Sigmoid colon (tissue), 4 donors: ENCODE measurements at regions not wholly inside any gene's neighbourhood (a gene's known extent, or its start where the extent isn't known, plus 50 kb on each side); places are given as distances from the start of the nearest gene placed in this dataset.

ENCODE experiments used
- EP300 ChIP-seq, 4 donors: sonication (generic); formaldehyde crosslinking; IDR thresholded peaks; one replicate each; pipeline ENCODE4 v1.6.1; 2017; ENCODE audit warnings: antibody characterized with exemption in 4 of 4
- POLR2A ChIP-seq, 2 donors: fragments of 450-650 bp; IDR thresholded peaks; one replicate each; pipeline ENCODE4 v1.6.1; 2016; ENCODE audit warnings: antibody characterized with exemption in 2 of 2, mild to moderate bottlenecking in 2 of 2, moderate library complexity in 2 of 2
- POLR2AphosphoS5 ChIP-seq, 4 donors: sonication (generic); formaldehyde crosslinking; IDR thresholded peaks; one replicate each; pipeline ENCODE4 v1.6.1; 2017; ENCODE audit warnings: antibody characterized with exemption in 4 of 4
- TF ChIP-seq, protein P1 (sequence below), 4 experiments: fragments of 450-650 bp in 3 of 4; fragments of 200-600 bp in 1 of 4; IDR thresholded peaks; one replicate each; pipeline ENCODE4 v1.5.1; 2016 to 2019; ENCODE audit warnings: antibody characterized with exemption in 4 of 4, mild to moderate bottlenecking in 3 of 4, moderate library complexity in 2 of 4

DNA sequence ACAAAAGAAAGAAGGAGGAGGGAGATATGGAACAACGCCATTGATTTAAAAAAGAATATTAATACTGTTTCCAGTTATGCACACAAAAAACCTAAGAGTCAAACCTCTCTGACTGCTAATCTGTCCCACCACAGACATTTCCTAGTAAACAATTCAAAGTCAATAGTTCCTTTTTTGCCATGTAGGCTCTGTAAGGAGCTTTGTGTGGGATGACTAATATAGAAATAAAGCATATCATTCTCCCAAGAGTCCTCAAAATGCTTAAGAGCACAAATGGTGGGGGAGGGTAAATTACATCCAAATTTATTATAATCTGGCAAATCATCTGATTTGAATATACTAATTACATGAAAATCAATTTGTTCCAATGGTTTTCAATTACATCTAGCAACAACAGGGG lies 155.9 kb upstream of the CNTN4 start:
- TF ChIP-seq, protein P1, sequence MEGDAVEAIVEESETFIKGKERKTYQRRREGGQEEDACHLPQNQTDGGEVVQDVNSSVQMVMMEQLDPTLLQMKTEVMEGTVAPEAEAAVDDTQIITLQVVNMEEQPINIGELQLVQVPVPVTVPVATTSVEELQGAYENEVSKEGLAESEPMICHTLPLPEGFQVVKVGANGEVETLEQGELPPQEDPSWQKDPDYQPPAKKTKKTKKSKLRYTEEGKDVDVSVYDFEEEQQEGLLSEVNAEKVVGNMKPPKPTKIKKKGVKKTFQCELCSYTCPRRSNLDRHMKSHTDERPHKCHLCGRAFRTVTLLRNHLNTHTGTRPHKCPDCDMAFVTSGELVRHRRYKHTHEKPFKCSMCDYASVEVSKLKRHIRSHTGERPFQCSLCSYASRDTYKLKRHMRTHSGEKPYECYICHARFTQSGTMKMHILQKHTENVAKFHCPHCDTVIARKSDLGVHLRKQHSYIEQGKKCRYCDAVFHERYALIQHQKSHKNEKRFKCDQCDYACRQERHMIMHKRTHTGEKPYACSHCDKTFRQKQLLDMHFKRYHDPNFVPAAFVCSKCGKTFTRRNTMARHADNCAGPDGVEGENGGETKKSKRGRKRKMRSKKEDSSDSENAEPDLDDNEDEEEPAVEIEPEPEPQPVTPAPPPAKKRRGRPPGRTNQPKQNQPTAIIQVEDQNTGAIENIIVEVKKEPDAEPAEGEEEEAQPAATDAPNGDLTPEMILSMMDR (IDR thresholded peaks at IDR 0.05), result no peak
- no peak for TF ChIP-seq POLR2AphosphoS5 (IDR thresholded peaks at IDR 0.05)
- no peak for TF ChIP-seq POLR2A (IDR thresholded peaks at IDR 0.05)
- no peak for TF ChIP-seq EP300 (IDR thresholded peaks at IDR 0.05)
